ENCODE measurements at regions not wholly inside any gene's neighbourhood (a gene's known extent, or its start where the extent isn't known, plus 50 kb on each side); places are given as distances from the start of the nearest gene placed in this dataset.

- POLR2A ChIA-PET = no interaction called here
- RAD21 ChIA-PET (ENCODE audit: low non-redundant PET in 1 of 2, low total read pairs in 2 of 2, uncharacterized antibody in 2 of 2, unreplicated experiment in 2 of 2) = no interaction called here
Observed at GRCh38 chr2:149653831-149654445, 66.4 kb upstream of the MMADHC start.

More at GRCh38 chr2:149653831-149654445, 66.4 kb upstream of the MMADHC start:
- no peaks in the 10 kb centered on the region for H3K9me3 ChIP-seq (ENCODE audit: control insufficient read depth in 1 of 2, insufficient read depth in 1 of 2, low read depth in 1 of 2, low read length in 2 of 2)
- H4K20me1 ChIP-seq (ENCODE audit: insufficient read depth) = no peaks in the 10 kb centered on the region
- no peak for DNase-seq (ENCODE audit: low read depth, low spot score)
- no peak overlapping the region for H3K4me3 ChIP-seq (replicated peaks in 1 of 2; ENCODE audit: low read depth in 1 of 2, low read length in 2 of 2)
- TF ChIP-seq ZNF274 (IDR thresholded peaks at IDR 0.05; ENCODE audit: low read depth, low read length) (no peak), SRF (IDR thresholded peaks at IDR 0.05; ENCODE audit: low read depth) (no peak), EZH2phosphoT487 (IDR thresholded peaks at IDR 0.05; ENCODE audit: borderline replicate concordance) (no peak), CTCF (IDR thresholded peaks at IDR 0.05 in 2 of 3, conservative IDR thresholded peaks at IDR 0.05 in 1 of 3; ENCODE audit: borderline replicate concordance in 1 of 3, insufficient read depth in 1 of 3, low read depth in 2 of 3, low read length in 2 of 3) (no peak), CEBPB (IDR thresholded peaks at IDR 0.05; ENCODE audit: low read depth) (no peak), JUND (IDR thresholded peaks at IDR 0.05) (no peak), SIN3A (IDR thresholded peaks at IDR 0.05; ENCODE audit: low read depth) (no peak), EZH2 (IDR thresholded peaks at IDR 0.05) (no peak), REST (IDR thresholded peaks at IDR 0.05; ENCODE audit: low read depth) (no peak), MAX (IDR thresholded peaks at IDR 0.05) (no peak), TCF7L2 (IDR thresholded peaks at IDR 0.05; ENCODE audit: borderline replicate concordance, extremely low read depth, insufficient read depth, insufficient read length) (no peak), EGR1 (IDR thresholded peaks at IDR 0.05; ENCODE audit: low read depth) (no peak), ZFX (IDR thresholded peaks at IDR 0.05) (no peak), ELF1 (IDR thresholded peaks at IDR 0.05; ENCODE audit: borderline replicate concordance, low read depth) (no peak), SP1 (IDR thresholded peaks at IDR 0.05; ENCODE audit: low read depth) (no peak), POLR2AphosphoS5 (IDR thresholded peaks at IDR 0.05; ENCODE audit: low read depth, low read length) (no peak)
- no peaks in the 10 kb centered on the region for H3K9me2 ChIP-seq (ENCODE audit: insufficient read depth)
- ATAC-seq = no peak
- intact Hi-C loops (cut with micrococcal nuclease) = no loop called here
- H3K27me3 ChIP-seq (ENCODE audit: insufficient read depth, low read length) = no peaks in the 10 kb centered on the region
- H3K4me1 ChIP-seq (ENCODE audit: control insufficient read depth in 1 of 2, insufficient read depth in 2 of 2, low read length in 2 of 2) = peaks cover 0 to under 1% of the 10 kb centered on the region in 2 experiments; a peak in 1 of 4 replicates
- no peaks in the 10 kb centered on the region for H3K36me3 ChIP-seq (ENCODE audit: control insufficient read depth in 1 of 2, insufficient read depth in 2 of 2, low read length in 2 of 2)
- H3K79me2 ChIP-seq (ENCODE audit: insufficient read depth, low read length) = no peaks in the 10 kb centered on the region
- no peak overlapping the region for H3K27ac ChIP-seq (ENCODE audit: low read depth, low read length)
- H3K9ac ChIP-seq (ENCODE audit: low read length) = no peak overlapping the region
- CTCF ChIA-PET = no interaction called here
- no peak overlapping the region for H2AFZ ChIP-seq (ENCODE audit: low read depth, low read length, poor library complexity, severe bottlenecking)
- no TSS peak for BruUV-seq (replicated peaks)
- H3K4me2 ChIP-seq (ENCODE audit: low read length) = no peak overlapping the region
